AG04450 (cell line): ENCODE measurements at regions not wholly inside any gene's neighbourhood (a gene's known extent, or its start where the extent isn't known, plus 50 kb on each side); places are given as distances from the start of the nearest gene placed in this dataset.

ENCODE experiments used
- CTCF ChIA-PET: fragments of 300-600, 350-600 bp; formaldehyde crosslinking; extraction: SDS; loops from one replicate; lab custom pipeline; 2022; ENCODE audit warnings: antibody characterized with exemption, inconsistent platforms; lab: Charles Lee
- POLR2A ChIA-PET: fragments of 350-600 bp; formaldehyde crosslinking; extraction: SDS; loops from one replicate; lab custom pipeline; 2021; ENCODE audit warnings: antibody characterized with exemption, inconsistent platforms; lab: Yijun Ruan, JAX
- DNase-seq: peaks from one replicate; pipeline ENCODE4 v3.0.0-alpha.2; 2011; ENCODE audit warnings: low read depth, low spot score
- H3K27ac ChIP-seq: one replicate; pipeline ENCODE4 v1.5.1; 2012; ENCODE audit warnings: low read depth, low read length, control low read depth
- H3K27me3 ChIP-seq: one replicate; pipeline ENCODE4 v1.6.0; 2012; ENCODE audit warnings: low read length; ENCODE audit not compliant: control insufficient read depth, insufficient read depth
- H3K4me3 ChIP-seq: 2 replicates; pipeline ENCODE4 v1.5.1; 2011; ENCODE audit warnings: mild to moderate bottlenecking, low read depth, low read length, control low read depth
- H3K9me3 ChIP-seq: 2 replicates; pipeline ENCODE4 v1.5.1; 2012; ENCODE audit warnings: low read length; ENCODE audit not compliant: control insufficient read depth, insufficient read depth
- CTCF ChIP-seq: IDR thresholded peaks from 2 replicates; pipeline ENCODE4 v1.5.1; 2011; ENCODE audit warnings: low read depth, low read length, control low read depth, inconsistent platforms

- peak; percentile 79 for DNase-seq
- Histone ChIP-seq H3K27me3 (no peaks in the 10 kb centered on the region), H3K9me3 (no peaks in the 10 kb centered on the region; the same call in 1 of the 2 replicates), H3K4me3 (no peak overlapping the region), H3K27ac (peak overlapping the region; percentile 61)
- TF ChIP-seq CTCF, result peak; percentile 47
- CTCF ChIA-PET, result no interaction called here
- POLR2A ChIA-PET, result interaction anchor here (0.7 to 3.2 kb wide), 4 partner anchors 88 to 201 kb away, joined by 3 to 34 read pairs (median 8); partner anchors contain the start of gene ID2
Measured at GRCh38 chr2:8544786-8545694, 136.8 kb upstream of the ID2 start.

DNA sequence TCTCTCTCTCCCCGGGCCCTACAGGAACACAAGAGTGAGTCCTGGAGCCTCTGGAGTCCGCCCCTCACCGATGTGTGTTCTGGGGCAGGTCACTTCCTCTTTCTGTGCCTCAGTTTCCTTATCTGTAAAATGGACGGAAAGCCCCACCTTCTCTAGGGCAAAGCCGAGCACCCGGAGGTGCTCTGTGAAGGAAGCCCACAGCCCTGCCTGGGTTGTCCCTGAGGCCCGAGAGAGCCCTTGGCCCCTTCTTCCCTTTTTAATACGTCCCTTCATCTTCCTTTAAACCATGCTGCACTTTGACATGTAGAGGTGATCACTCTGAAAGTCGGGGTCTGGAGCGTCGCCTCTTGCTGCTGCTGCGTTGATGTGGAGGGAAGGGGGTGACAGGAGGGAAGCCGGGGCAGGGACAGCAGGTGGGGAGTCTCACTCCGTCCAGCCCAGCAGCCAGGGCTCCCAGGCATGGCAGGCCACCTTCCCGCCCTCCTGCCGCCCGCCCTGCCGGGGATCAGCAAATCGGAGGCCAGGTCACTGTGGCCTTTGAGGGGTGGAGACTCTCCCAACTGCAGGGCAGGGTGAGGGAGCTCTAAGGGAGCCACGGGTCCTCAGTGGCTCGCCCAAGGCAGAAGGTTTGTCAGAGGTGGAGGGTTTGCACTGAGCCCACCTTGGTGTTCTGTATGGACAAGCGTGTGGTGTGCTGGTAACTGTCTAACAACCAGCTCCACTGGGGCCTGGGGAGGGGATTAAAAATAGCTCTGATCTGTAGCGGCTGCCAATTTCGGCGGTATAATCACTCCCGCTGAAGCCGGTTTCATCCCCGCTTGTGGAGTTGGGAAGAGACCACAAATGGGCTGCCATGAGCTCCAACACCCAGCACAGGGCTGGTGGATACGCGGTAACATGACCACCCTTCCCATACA is 135.9 kb upstream of the ID2 start:
- ChIA-PET POLR2A (interaction anchor here (1.0 to 2.7 kb wide), 2 partner anchors 87 to 133 kb away, joined by 6 to 11 read pairs; no protein-coding TSS in a partner anchor), CTCF (interaction anchor here (1.2 kb wide), 1 partner anchor 9 kb away, joined by 3 read pairs; no protein-coding TSS in a partner anchor)
- no peak overlapping the region for H3K4me3 ChIP-seq
- DNase-seq, result no peak
- H3K9me3 ChIP-seq, result no peaks in the 10 kb centered on the region; the same call in 1 of the 2 replicates
- H3K27ac ChIP-seq, result no peak overlapping the region
- no peak for TF ChIP-seq CTCF
- peaks cover under 1% of the 10 kb centered on the region for H3K27me3 ChIP-seq

- ChIA-PET POLR2A (no interaction called here), CTCF (interaction anchor here (1.2 kb wide), 1 partner anchor 10 kb away, joined by 3 read pairs; no protein-coding TSS in a partner anchor)
- TF ChIP-seq CTCF, result no peak
- H3K4me3 ChIP-seq, result no peak overlapping the region
- H3K27ac ChIP-seq, result no peak overlapping the region
- no peaks in the 10 kb centered on the region; the same call in 1 of the 2 replicates for H3K9me3 ChIP-seq
- H3K27me3 ChIP-seq, result peaks cover 2% of the 10 kb centered on the region
- no peak for DNase-seq
Measured at GRCh38 chr2:8546612-8547283, 135.1 kb upstream of the ID2 start.

GRCh38 chr2:8547284-8548064 is 134.4 kb upstream of the ID2 start:
- CTCF ChIA-PET, result no interaction called here
- no peak for TF ChIP-seq CTCF
- H3K9me3 ChIP-seq, result no peaks in the 10 kb centered on the region; the same call in 1 of the 2 replicates
- DNase-seq, result no peak
- H3K27me3 ChIP-seq, result peaks cover 2% of the 10 kb centered on the region
- POLR2A ChIA-PET, result no interaction called here
- H3K4me3 ChIP-seq, result no peak overlapping the region
- no peak overlapping the region for H3K27ac ChIP-seq
